Lower lobe of right lung (tissue), 2 donors: ENCODE measurements at regions not wholly inside any gene's neighbourhood (a gene's known extent, or its start where the extent isn't known, plus 50 kb on each side); places are given as distances from the start of the nearest gene placed in this dataset.
A peak's percentile ranks its signal among the peaks of the same experiment; 100 is the strongest.

Experiments
- ATAC-seq, 2 donors: fragments of 200-7000 bp; cut with Tn5 transposase; one replicate each; pipeline ENCODE4 v1.9.1; 2020 to 2022; ENCODE audit warnings: mild to moderate bottlenecking in 2 of 2, moderate library complexity in 2 of 2
- DNase-seq: peaks from one replicate; pipeline ENCODE4 v3.0.0-alpha.2; 2020
- H3K27ac ChIP-seq: fragments of 200-600 bp; one replicate; pipeline ENCODE4 v1.8.0; 2022
- H3K27me3 ChIP-seq: fragments of 200-600 bp; one replicate; pipeline ENCODE4 v1.8.0; 2022; ENCODE audit warnings: low read depth
- H3K36me3 ChIP-seq: fragments of 200-600 bp; one replicate; pipeline ENCODE4 v1.8.0; 2022; ENCODE audit warnings: mild to moderate bottlenecking
- H3K4me1 ChIP-seq: fragments of 200-600 bp; one replicate; pipeline ENCODE4 v1.8.0; 2022
- H3K4me3 ChIP-seq: fragments of 200-600 bp; one replicate; pipeline ENCODE4 v1.8.0; 2022; ENCODE audit warnings: mild to moderate bottlenecking
- H3K9me3 ChIP-seq: fragments of 200-600 bp; one replicate; pipeline ENCODE4 v1.8.0; 2022
- CTCF ChIP-seq: fragments of 200-600 bp; IDR thresholded peaks from one replicate; pipeline ENCODE4 v1.8.0; 2022; ENCODE audit warnings: antibody characterized with exemption, mild to moderate bottlenecking
- intact Hi-C: fragments of 100-400 bp; cut with DNase I; formaldehyde crosslinking; loops from one replicate; pipeline ENCODE4 v1.11.0; 2022
- donor health status: DM: no; HTN: yes; CAD: no; lungs with severe emphysema.

- Histone ChIP-seq H3K27ac (no peak overlapping the region), H3K9me3 (no peaks in the 10 kb centered on the region), H3K27me3 (no peaks in the 10 kb centered on the region), H3K4me1 (no peaks in the 10 kb centered on the region), H3K36me3 (no peaks in the 10 kb centered on the region), H3K4me3 (no peak overlapping the region)
- DNase-seq (no peak), ATAC-seq (no peak)
- intact Hi-C loops, result no loop called here
- no peak for TF ChIP-seq CTCF
Measured at GRCh38 chr2:133739039-133739438, 170.8 kb upstream of the NCKAP5 start.

- intact Hi-C loops, result no loop called here
- no peak overlapping the region for H3K4me3 ChIP-seq
- H3K4me1 ChIP-seq, result no peaks in the 10 kb centered on the region
- DNase-seq, result no peak
- H3K27me3 ChIP-seq, result no peaks in the 10 kb centered on the region
- H3K36me3 ChIP-seq, result no peaks in the 10 kb centered on the region
- no peak for ATAC-seq
- H3K27ac ChIP-seq, result no peak overlapping the region
- H3K9me3 ChIP-seq, result no peaks in the 10 kb centered on the region
- no peak for TF ChIP-seq CTCF
Measured at GRCh38 chr2:133740500-133740899, 172.2 kb upstream of the NCKAP5 start.

- H3K4me3 ChIP-seq, result no peak overlapping the region
- no peaks in the 10 kb centered on the region for H3K4me1 ChIP-seq
- ATAC-seq (no peak), DNase-seq (no peak)
- no peak for TF ChIP-seq CTCF
- intact Hi-C loops, result no loop called here
- H3K36me3 ChIP-seq, result no peaks in the 10 kb centered on the region
- H3K27me3 ChIP-seq, result no peaks in the 10 kb centered on the region
- no peaks in the 10 kb centered on the region for H3K9me3 ChIP-seq
- H3K27ac ChIP-seq, result no peak overlapping the region
Measured at GRCh38 chr2:133748007-133748700, 179.9 kb upstream of the NCKAP5 start.

- peak; percentile 45 for DNase-seq
- intact Hi-C loops, result no loop called here
- Histone ChIP-seq H3K4me3 (no peak overlapping the region), H3K27ac (no peak overlapping the region), H3K4me1 (no peaks in the 10 kb centered on the region), H3K36me3 (no peaks in the 10 kb centered on the region), H3K27me3 (no peaks in the 10 kb centered on the region), H3K9me3 (no peaks in the 10 kb centered on the region)
- TF ChIP-seq CTCF, result no peak
- no peak for ATAC-seq
Measured at GRCh38 chr2:133753665-133754064, 185.4 kb upstream of the NCKAP5 start.

GRCh38 chr2:133755480-133756300, 187.4 kb upstream of the NCKAP5 start:
- H3K4me3 ChIP-seq, result no peak overlapping the region
- H3K4me1 ChIP-seq, result no peaks in the 10 kb centered on the region
- DNase-seq, result no peak
- H3K36me3 ChIP-seq, result no peaks in the 10 kb centered on the region
- H3K9me3 ChIP-seq, result no peaks in the 10 kb centered on the region
- H3K27ac ChIP-seq, result no peak overlapping the region
- no peaks in the 10 kb centered on the region for H3K27me3 ChIP-seq
- intact Hi-C loops, result no loop called here
- ATAC-seq, result peak; percentile 32 to 42
- no peak for TF ChIP-seq CTCF
